ENCODE measurements at regions not wholly inside any gene's neighbourhood (a gene's known extent, or its start where the extent isn't known, plus 50 kb on each side); places are given as distances from the start of the nearest gene placed in this dataset.
A peak's percentile ranks its signal among the peaks of the same experiment; 100 is the strongest.

GRCh38 chr5:13501176-13501575 lies 443.3 kb downstream of the DNAH5 start:
- ATAC-seq (no peak), DNase-seq (no peak)
- intact Hi-C loops (cut with DNase I) = no loop called here

GRCh38 chr5:13498279-13498678 lies 446.2 kb downstream of the DNAH5 start:
- intact Hi-C loops (cut with DNase I) = no loop called here
- ATAC-seq (no peak), DNase-seq (no peak)

- ATAC-seq (no peak), DNase-seq (no peak)
- intact Hi-C loops (cut with DNase I) = no loop called here
Observed at GRCh38 chr5:13488254-13488931, 456.1 kb downstream of the DNAH5 start.

- DNase-seq (no peak), ATAC-seq (no peak)
- intact Hi-C loops (cut with DNase I) = no loop called here
Observed at GRCh38 chr5:13480834-13481233, 463.7 kb downstream of the DNAH5 start.

GRCh38 chr5:13478831-13479465 lies 465.5 kb downstream of the DNAH5 start:
- intact Hi-C loops (cut with DNase I) = no loop called here
- DNase-seq (no peak), ATAC-seq (peak; percentile 38 to 73)

DNA sequence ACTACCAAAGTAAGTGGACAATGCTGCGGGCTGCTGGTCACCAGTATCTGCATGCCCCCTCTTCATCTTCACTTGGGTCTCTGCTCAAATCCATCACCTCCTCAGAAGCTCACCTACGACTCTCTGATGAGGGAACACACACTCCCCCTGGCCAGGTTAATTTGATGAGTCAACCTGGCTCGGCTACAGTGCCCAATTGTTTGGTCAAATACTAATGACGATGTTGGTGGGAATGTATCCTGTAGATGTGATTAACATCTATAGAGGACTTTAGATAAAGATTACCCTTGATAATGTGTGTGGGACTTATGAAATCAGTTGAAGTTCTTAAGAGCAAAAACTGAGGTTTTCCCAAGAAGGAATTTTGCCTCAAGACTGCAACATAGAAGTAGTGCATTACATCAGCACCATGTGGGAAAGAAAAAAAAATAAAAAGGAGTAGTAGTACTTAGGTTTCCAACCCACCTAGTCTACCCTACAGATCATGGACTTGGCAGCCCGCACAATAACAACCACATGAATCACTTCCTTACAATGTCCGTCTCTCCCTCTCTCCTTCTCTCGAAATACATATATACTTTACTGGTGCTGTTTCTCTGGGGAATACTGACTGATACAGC lies 467.3 kb downstream of the DNAH5 start:
- ATAC-seq (peak in 1 of 2 donors; percentile 36), DNase-seq (no peak)
- intact Hi-C loops (cut with DNase I) = no loop called here

GRCh38 chr5:13472842-13473241 lies 471.6 kb downstream of the DNAH5 start:
- DNase-seq (no peak), ATAC-seq (no peak)
- intact Hi-C loops (cut with DNase I) = no loop called here

- intact Hi-C loops (cut with DNase I) = no loop called here
- ATAC-seq (no peak), DNase-seq (no peak)
Observed at GRCh38 chr5:13470975-13471374, 473.5 kb downstream of the DNAH5 start.

- DNase-seq (no peak), ATAC-seq (no peak)
Observed at GRCh38 chr5:13470263-13470662, 474.2 kb downstream of the DNAH5 start.

DNA sequence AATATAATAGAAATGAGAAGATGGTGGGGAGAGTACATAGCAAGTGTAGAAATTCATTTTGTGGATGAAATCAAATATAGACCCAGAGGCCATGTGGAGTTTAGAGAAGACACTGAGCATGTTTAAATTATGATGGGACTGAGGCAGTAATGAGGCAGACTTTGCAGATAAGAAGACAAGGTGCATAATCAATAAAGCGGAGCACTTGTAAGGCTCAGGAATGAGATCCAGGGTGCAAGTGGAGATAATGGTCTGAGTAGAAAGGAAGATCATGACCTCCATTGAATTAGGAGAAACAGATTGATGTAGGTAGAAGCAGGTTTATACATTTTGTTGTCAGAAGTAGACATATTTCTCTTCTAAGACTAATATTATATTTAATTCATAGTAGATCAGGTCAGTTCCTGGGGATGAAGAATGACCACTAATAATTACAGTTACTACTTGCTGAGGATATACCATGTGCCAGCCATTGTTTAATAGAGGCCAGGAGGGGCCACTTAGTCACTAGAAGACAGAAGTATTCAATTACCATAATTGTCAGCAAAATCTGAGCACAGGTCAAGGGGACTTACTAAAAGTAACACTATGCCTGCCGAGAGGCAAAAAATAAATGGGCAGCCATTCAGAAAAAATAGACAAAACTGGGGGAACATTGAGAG lies 479.8 kb downstream of the DNAH5 start:
- DNase-seq (no peak), ATAC-seq (no peak)
- intact Hi-C loops (cut with DNase I) = no loop called here

More at GRCh38 chr5:13470263-13470662, 474.2 kb downstream of the DNAH5 start:
- intact Hi-C loops (cut with DNase I) = no loop called here

- ATAC-seq (no peak), DNase-seq (no peak)
- intact Hi-C loops (cut with DNase I) = no loop called here
Observed at GRCh38 chr5:13460587-13460986, 483.9 kb downstream of the DNAH5 start.

- DNase-seq = no peak
- no peak for ATAC-seq
- intact Hi-C loops (cut with DNase I) = no loop called here
Observed at GRCh38 chr5:13454050-13454449, 490.4 kb downstream of the DNAH5 start.

DNA sequence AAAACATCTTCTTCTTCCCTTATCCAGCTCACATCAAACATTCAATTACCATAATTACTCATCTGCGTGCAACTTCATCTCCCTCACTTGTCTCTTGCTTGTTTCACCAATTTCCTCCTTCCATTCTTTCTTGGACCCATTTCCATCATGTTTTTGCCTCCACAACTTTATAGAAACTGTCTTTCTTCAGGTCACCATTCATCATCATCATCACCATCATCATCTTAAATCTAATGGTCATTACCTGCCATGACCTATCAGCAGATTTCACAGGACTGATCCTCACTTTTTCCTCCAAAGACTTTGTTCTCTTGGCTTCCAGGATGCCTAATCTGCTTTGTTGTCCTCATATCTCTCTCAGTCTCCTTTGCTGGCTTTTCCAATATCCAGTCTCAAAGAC lies 495.6 kb downstream of the DNAH5 start:
- intact Hi-C loops (cut with DNase I) = no loop called here
- DNase-seq (no peak), ATAC-seq (no peak)

- intact Hi-C loops (cut with DNase I) = no loop called here
- DNase-seq = no peak
- ATAC-seq = no peak
Observed at GRCh38 chr5:13439430-13439829, 505.1 kb downstream of the DNAH5 start.

- intact Hi-C loops (cut with DNase I) = no loop called here
- ATAC-seq (peak in 1 of 2 donors; percentile 57), DNase-seq (no peak)
Observed at GRCh38 chr5:13427827-13428557, 516.5 kb downstream of the DNAH5 start.

DNA sequence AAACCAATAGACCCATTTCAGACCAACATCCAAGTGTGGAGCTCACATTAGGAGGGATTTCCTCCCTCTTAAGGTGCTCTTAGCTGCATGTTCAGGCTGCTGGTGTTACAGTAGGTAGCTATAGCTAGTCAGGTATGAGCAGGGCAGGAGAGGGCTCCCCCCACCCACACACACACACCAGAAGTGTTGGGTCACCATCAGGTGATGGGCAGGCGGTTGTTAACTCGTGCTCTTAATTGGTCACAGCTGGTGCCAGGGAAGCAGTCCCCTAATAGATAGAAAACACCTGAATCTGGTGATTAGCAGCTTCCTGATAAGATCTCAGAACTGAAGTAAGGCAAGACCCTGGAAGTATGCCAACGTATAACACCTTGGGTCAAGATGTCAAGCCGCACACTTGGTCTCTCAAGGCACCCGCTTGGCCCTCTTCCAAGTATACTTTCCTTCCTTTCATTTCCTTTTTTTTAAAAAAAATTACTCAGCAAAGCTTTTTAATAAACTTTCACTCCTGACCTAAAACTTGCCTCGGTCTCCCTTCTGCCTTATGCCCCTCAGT lies 532.4 kb downstream of the DNAH5 start:
- ATAC-seq (no peak), DNase-seq (no peak)
- intact Hi-C loops (cut with DNase I) = no loop called here

- DNase-seq = no peak
- no peak for ATAC-seq
- intact Hi-C loops (cut with DNase I) = no loop called here
Observed at GRCh38 chr5:13408616-13409015, 535.9 kb downstream of the DNAH5 start.

- ATAC-seq (no peak), DNase-seq (no peak)
Observed at GRCh38 chr5:13403351-13403750, 541.1 kb downstream of the DNAH5 start.

DNA sequence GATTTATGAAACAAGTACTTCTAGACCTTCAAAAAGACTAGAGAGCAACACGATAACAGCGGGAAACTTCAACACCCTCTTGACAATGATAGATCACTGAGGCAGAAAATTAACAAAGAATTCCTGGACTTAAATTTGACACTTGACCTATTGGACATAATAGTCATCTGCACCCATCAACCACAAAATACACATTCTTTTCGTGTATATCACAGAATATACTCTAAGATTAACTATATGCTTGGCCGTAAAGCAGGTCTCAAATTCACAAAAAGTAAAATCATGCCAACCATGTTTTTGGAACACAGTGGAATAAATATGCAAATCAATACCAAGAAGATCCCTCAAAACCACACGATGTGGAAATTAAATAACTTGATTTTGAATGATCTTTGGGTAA lies 559.4 kb downstream of the DNAH5 start:
- intact Hi-C loops (cut with DNase I) = no loop called here
- DNase-seq (no peak), ATAC-seq (no peak)

More at GRCh38 chr5:13403351-13403750, 541.1 kb downstream of the DNAH5 start:
- intact Hi-C loops (cut with DNase I) = no loop called here
